HepG2 (cell line): ENCODE measurements at regions not wholly inside any gene's neighbourhood (a gene's known extent, or its start where the extent isn't known, plus 50 kb on each side); places are given as distances from the start of the nearest gene placed in this dataset.

ENCODE experiments used
- ATF2 ChIP-seq: sonication (generic); formaldehyde crosslinking; IDR thresholded peaks from 2 replicates; pipeline ENCODE4 v1.4.0; 2020; ENCODE audit warnings: missing genetic modification reagents
- BCL3 ChIP-seq: sonication (generic); formaldehyde crosslinking; IDR thresholded peaks from 2 replicates; pipeline ENCODE4 v1.5.1; 2020; ENCODE audit warnings: mild to moderate bottlenecking, missing genetic modification reagents, moderate library complexity
- EP300 ChIP-seq, 3 experiments: sonication (generic) in 1 of 3; formaldehyde crosslinking in 1 of 3; IDR thresholded peaks; 2 replicates each; pipeline versions ENCODE4 v1.5.1 to v1.6.1; 2011 to 2020; ENCODE audit warnings: low read depth in 2 of 3, low read length in 2 of 3, borderline replicate concordance in 1 of 3, improper control_type of control experiment in 1 of 3, mild to moderate bottlenecking in 1 of 3, missing genetic modification reagents in 1 of 3, moderate library complexity in 1 of 3
- FIP1L1 ChIP-seq: fragments of 200-400 bp; formaldehyde crosslinking; IDR thresholded peaks from 2 replicates; pipeline ENCODE4 v1.6.1; 2018; ENCODE audit warnings: low read depth, mild to moderate bottlenecking, low read length, moderate library complexity, borderline replicate concordance; ENCODE audit not compliant: insufficient read depth
- FOXJ3 ChIP-seq: sonication (generic); formaldehyde crosslinking; IDR thresholded peaks from 2 replicates; pipeline ENCODE4 v1.4.0; 2020; ENCODE audit warnings: missing genetic modification reagents, mild to moderate bottlenecking, borderline replicate concordance
- HDAC2 ChIP-seq: sonication (generic); formaldehyde crosslinking; IDR thresholded peaks from 2 replicates; pipeline ENCODE4 v1.4.0; 2020; ENCODE audit warnings: missing genetic modification reagents
- HNRNPH1 ChIP-seq: fragments of 200-400 bp; formaldehyde crosslinking; optimal IDR thresholded peaks from 2 replicates; pipeline ENCODE3; 2017; ENCODE audit warnings: mild to moderate bottlenecking, low read depth, low read length
- NCOR1 ChIP-seq: fragments of 200-600 bp; sonication (generic); IDR thresholded peaks from 2 replicates; pipeline ENCODE4 v1.7.0; 2017; ENCODE audit warnings: antibody characterized with exemption, low read length, borderline replicate concordance
- REL ChIP-seq: sonication (generic); formaldehyde crosslinking; conservative IDR thresholded peaks from 2 replicates; pipeline ENCODE4 v1.8.0; 2022; ENCODE audit warnings: mild to moderate bottlenecking, missing genetic modification reagents, moderate library complexity
- RXRA ChIP-seq: sonication (generic); formaldehyde crosslinking; IDR thresholded peaks from 2 replicates; pipeline ENCODE4 v1.5.1; 2020; ENCODE audit warnings: missing genetic modification reagents
- SIX1 ChIP-seq: sonication (generic); formaldehyde crosslinking; IDR thresholded peaks from 2 replicates; pipeline ENCODE4 v1.4.0; 2020; ENCODE audit warnings: missing genetic modification reagents, borderline replicate concordance
- SIX4 ChIP-seq: sonication (generic); formaldehyde crosslinking; IDR thresholded peaks from 2 replicates; pipeline ENCODE4 v1.4.0; 2020; ENCODE audit warnings: missing genetic modification reagents
- SP140L ChIP-seq: sonication (generic); formaldehyde crosslinking; IDR thresholded peaks from 2 replicates; pipeline ENCODE4 v1.4.0; 2020; ENCODE audit warnings: missing genetic modification reagents, borderline replicate concordance
- TFE3 ChIP-seq: IDR thresholded peaks from 2 replicates; pipeline ENCODE4 v1.6.1; 2016
- WIZ ChIP-seq: sonication (generic); formaldehyde crosslinking; IDR thresholded peaks from 2 replicates; pipeline ENCODE4 v1.5.1; 2020; ENCODE audit warnings: mild to moderate bottlenecking, missing genetic modification reagents
- ZBTB21 ChIP-seq: sonication (generic); formaldehyde crosslinking; IDR thresholded peaks from 2 replicates; pipeline ENCODE4 v1.4.0; 2020; ENCODE audit warnings: missing genetic modification reagents
- ZNF124 ChIP-seq: sonication (generic); formaldehyde crosslinking; IDR thresholded peaks from 2 replicates; pipeline ENCODE4 v1.4.0; 2020; ENCODE audit warnings: missing genetic modification reagents
- ZNF253 ChIP-seq: sonication (generic); formaldehyde crosslinking; IDR thresholded peaks from 2 replicates; pipeline ENCODE4 v1.8.0; 2022; ENCODE audit warnings: mild to moderate bottlenecking, missing genetic modification reagents, borderline replicate concordance
- ZNF292 ChIP-seq: sonication (generic); formaldehyde crosslinking; IDR thresholded peaks from 2 replicates; pipeline ENCODE4 v1.8.1; 2022; ENCODE audit warnings: mild to moderate bottlenecking, low read depth, missing genetic modification reagents, borderline replicate concordance
- ZNF3 ChIP-seq: IDR thresholded peaks from 2 replicates; pipeline ENCODE4 v1.7.0; 2017; ENCODE audit warnings: inconsistent platforms
- ZNF766 ChIP-seq: sonication (generic); formaldehyde crosslinking; IDR thresholded peaks from 2 replicates; pipeline ENCODE4 v1.5.0; 2020; ENCODE audit warnings: missing genetic modification reagents, borderline replicate concordance
- ZNF790 ChIP-seq: sonication (generic); formaldehyde crosslinking; IDR thresholded peaks from 2 replicates; pipeline ENCODE4 v1.8.0; 2022; ENCODE audit warnings: missing genetic modification reagents, mild to moderate bottlenecking, borderline replicate concordance
- ZSCAN22 ChIP-seq: sonication (generic); formaldehyde crosslinking; IDR thresholded peaks from 2 replicates; pipeline ENCODE4 v1.4.0; 2020; ENCODE audit warnings: mild to moderate bottlenecking, missing genetic modification reagents
- TF ChIP-seq, protein P1 (sequence below): sonication (generic); formaldehyde crosslinking; IDR thresholded peaks from 2 replicates; pipeline ENCODE4 v1.4.0; 2020; ENCODE audit warnings: mild to moderate bottlenecking, missing genetic modification reagents

GRCh38 chr7:26001662-26002244, 150.2 kb upstream of the NFE2L3 start (continued):
- no peak for TF ChIP-seq ZNF766 (CRISPR knock-in tag)
- 0 out of 2 replicates have a peak, but pooled peaks have one; percentile 41 for TF ChIP-seq ATF2 (CRISPR knock-in tag)
- TF ChIP-seq TFE3 (CRISPR knock-in tag) = peak; percentile 29; the same call in 1 of the 2 replicates
- TF ChIP-seq, protein P1, sequence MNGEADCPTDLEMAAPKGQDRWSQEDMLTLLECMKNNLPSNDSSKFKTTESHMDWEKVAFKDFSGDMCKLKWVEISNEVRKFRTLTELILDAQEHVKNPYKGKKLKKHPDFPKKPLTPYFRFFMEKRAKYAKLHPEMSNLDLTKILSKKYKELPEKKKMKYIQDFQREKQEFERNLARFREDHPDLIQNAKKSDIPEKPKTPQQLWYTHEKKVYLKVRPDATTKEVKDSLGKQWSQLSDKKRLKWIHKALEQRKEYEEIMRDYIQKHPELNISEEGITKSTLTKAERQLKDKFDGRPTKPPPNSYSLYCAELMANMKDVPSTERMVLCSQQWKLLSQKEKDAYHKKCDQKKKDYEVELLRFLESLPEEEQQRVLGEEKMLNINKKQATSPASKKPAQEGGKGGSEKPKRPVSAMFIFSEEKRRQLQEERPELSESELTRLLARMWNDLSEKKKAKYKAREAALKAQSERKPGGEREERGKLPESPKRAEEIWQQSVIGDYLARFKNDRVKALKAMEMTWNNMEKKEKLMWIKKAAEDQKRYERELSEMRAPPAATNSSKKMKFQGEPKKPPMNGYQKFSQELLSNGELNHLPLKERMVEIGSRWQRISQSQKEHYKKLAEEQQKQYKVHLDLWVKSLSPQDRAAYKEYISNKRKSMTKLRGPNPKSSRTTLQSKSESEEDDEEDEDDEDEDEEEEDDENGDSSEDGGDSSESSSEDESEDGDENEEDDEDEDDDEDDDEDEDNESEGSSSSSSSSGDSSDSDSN (CRISPR knock-in tag) = no peak
- TF ChIP-seq FOXJ3 (CRISPR knock-in tag) = peak; percentile 30; the same call in 1 of the 2 replicates
- TF ChIP-seq NCOR1 = peak; percentile 51; the same call in 1 of the 2 replicates
- peak; percentile 52; the same call in 1 of the 2 replicates for TF ChIP-seq RXRA
- TF ChIP-seq ZNF3 (CRISPR knock-in tag) = no peak
- TF ChIP-seq ZNF790 (CRISPR knock-in tag) = no peak
- TF ChIP-seq BCL3 (CRISPR knock-in tag) = no peak
- no peak for TF ChIP-seq ZNF292 (CRISPR knock-in tag)
- TF ChIP-seq ZSCAN22 (CRISPR knock-in tag) = no peak
- no peak for TF ChIP-seq ZNF253
- TF ChIP-seq ZNF124 (CRISPR knock-in tag) = no peak
- peak in 1 of 2 experiments; percentile 86; a peak in 2 of 4 replicates for TF ChIP-seq EP300 (IDR thresholded peaks at IDR 0.05; ENCODE audit: low read depth in 2 of 2, low read length in 2 of 2)
- peak; percentile 75; the same call in 1 of the 2 replicates for TF ChIP-seq EP300 (CRISPR knock-in tag; IDR thresholded peaks at IDR 0.05; ENCODE audit: borderline replicate concordance)
- TF ChIP-seq REL (CRISPR knock-in tag) = no peak
- TF ChIP-seq SIX4 = no peak
- TF ChIP-seq HDAC2 (CRISPR knock-in tag) = peak; percentile 79
- TF ChIP-seq SIX1 (CRISPR knock-in tag) = 0 out of 2 replicates have a peak, but pooled peaks have one; percentile 33
- TF ChIP-seq WIZ (CRISPR knock-in tag) = no peak
- TF ChIP-seq ZBTB21 (CRISPR knock-in tag) = no peak
- TF ChIP-seq FIP1L1 = no peak
- TF ChIP-seq SP140L (CRISPR knock-in tag) = no peak
- TF ChIP-seq HNRNPH1 = no peak
